ENCODE measurements at regions not wholly inside any gene's neighbourhood (a gene's known extent, or its start where the extent isn't known, plus 50 kb on each side); places are given as distances from the start of the nearest gene placed in this dataset.
"Not testable (repeated sequence)": the region's sequence is repeated elsewhere in the genome, so short reads cannot be mapped to it uniquely, and the experiment has no call there.

- not testable (repeated sequence) for H3K4me3 ChIP-seq (ENCODE audit: low read length); H3K27me3 ChIP-seq (ENCODE audit: control insufficient read depth, insufficient read depth, low read length); H3K9me3 ChIP-seq (ENCODE audit: control insufficient read depth, low read length); H3K4me1 ChIP-seq (ENCODE audit: control insufficient read depth, insufficient read depth, low read length); H3K9ac ChIP-seq (ENCODE audit: low read length); H3K36me3 ChIP-seq (ENCODE audit: control insufficient read depth, insufficient read depth, low read length)
Measured at GRCh38 chr10:30690948-30691638, 61.5 kb upstream of the LYZL2 start.

- Histone ChIP-seq H3K27me3 (ENCODE audit: control insufficient read depth, insufficient read depth, low read length) (peaks cover 14% of the 10 kb centered on the region), H3K9ac (ENCODE audit: low read length) (no peak overlapping the region), H3K4me3 (ENCODE audit: low read length) (no peak overlapping the region), H3K9me3 (ENCODE audit: control insufficient read depth, low read length) (no peaks in the 10 kb centered on the region), H3K36me3 (ENCODE audit: control insufficient read depth, insufficient read depth, low read length) (no peaks in the 10 kb centered on the region), H3K4me1 (ENCODE audit: control insufficient read depth, insufficient read depth, low read length) (no peaks in the 10 kb centered on the region)
Measured at GRCh38 chr10:30688456-30688855, 58.9 kb upstream of the LYZL2 start.

DNA sequence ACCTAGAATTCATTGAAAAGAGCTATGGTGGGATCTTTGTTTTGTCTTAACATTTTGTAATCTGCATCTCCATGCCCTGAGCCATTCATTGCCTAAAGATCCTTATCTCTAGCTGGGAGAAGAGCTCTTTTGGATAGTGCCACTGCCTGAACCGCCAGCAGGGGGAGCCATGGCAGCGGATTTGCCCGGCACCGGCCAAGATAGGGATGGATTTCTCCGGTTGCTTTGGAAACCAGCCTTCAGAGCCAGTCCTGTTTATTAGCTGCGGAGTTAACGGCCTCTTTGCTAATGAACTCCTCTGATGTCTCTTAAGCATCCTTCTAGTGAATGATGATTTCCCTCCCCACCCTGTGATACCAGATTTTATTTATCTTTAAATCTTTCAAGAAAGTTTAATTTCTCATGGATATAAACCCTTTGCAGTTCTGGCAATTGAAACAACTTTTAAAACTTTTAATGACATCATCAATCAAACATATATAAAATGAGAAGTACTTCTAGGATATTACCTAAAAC is 58.2 kb upstream of the LYZL2 start:
- Histone ChIP-seq H3K27me3 (ENCODE audit: control insufficient read depth, insufficient read depth, low read length) (peaks cover 14% of the 10 kb centered on the region), H3K36me3 (ENCODE audit: control insufficient read depth, insufficient read depth, low read length) (no peaks in the 10 kb centered on the region), H3K4me1 (ENCODE audit: control insufficient read depth, insufficient read depth, low read length) (no peaks in the 10 kb centered on the region), H3K9ac (ENCODE audit: low read length) (no peak overlapping the region), H3K9me3 (ENCODE audit: control insufficient read depth, low read length) (no peaks in the 10 kb centered on the region), H3K4me3 (ENCODE audit: low read length) (no peak overlapping the region)

DNA sequence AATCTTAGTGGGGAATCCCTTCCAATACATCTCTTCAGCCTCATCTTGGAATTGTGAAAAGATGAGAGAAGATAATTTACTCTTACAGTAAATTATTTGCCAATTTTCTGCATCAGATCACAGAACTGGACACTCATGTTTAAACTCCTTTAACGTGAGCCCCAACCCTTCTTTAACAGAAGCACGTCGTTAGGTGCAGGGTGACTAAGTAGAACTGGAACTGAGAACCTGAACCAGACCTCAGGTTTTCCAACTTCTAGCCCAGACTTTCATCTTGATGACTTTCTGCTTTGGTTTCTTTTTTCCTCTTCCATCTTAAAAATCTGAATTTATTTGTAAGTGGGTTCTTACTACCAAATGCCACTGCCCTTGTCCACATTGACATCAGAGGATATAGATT is 57.2 kb upstream of the LYZL2 start:
- no peaks in the 10 kb centered on the region for H3K4me1 ChIP-seq (ENCODE audit: control insufficient read depth, insufficient read depth, low read length)
- H3K9me3 ChIP-seq (ENCODE audit: control insufficient read depth, low read length): no peaks in the 10 kb centered on the region
- no peak overlapping the region for H3K4me3 ChIP-seq (ENCODE audit: low read length)

DNA sequence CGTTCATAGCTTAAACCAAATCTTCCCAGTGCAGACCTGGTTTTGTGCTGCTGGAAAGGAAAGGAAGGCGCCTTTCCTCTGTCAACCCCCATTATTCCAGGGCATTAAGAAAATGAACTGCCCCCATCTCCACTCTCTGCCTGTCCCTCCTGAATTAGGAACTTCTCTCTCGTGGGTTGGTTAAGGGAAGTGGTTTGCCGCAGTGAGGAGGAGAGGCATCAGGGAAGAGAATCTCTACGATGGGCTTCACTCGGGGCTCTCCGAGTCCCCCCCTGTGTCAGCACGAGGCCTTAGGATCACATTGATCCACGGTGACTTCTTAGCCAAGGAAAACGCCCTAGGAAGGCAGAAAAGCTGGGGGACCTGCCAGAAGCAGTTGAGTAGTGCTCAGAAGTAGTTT is 53.9 kb upstream of the LYZL2 start:
- Histone ChIP-seq H3K9ac (ENCODE audit: low read length) (no peak overlapping the region), H3K4me3 (ENCODE audit: low read length) (no peak overlapping the region), H3K27me3 (ENCODE audit: control insufficient read depth, insufficient read depth, low read length) (peaks cover 14% of the 10 kb centered on the region), H3K9me3 (ENCODE audit: control insufficient read depth, low read length) (no peaks in the 10 kb centered on the region), H3K4me1 (ENCODE audit: control insufficient read depth, insufficient read depth, low read length) (no peaks in the 10 kb centered on the region), H3K36me3 (ENCODE audit: control insufficient read depth, insufficient read depth, low read length) (no peaks in the 10 kb centered on the region)

More for the DNA sequence above, 57.2 kb upstream of the LYZL2 start:
- Histone ChIP-seq H3K9ac (ENCODE audit: low read length) (no peak overlapping the region), H3K36me3 (ENCODE audit: control insufficient read depth, insufficient read depth, low read length) (no peaks in the 10 kb centered on the region), H3K27me3 (ENCODE audit: control insufficient read depth, insufficient read depth, low read length) (peaks cover 14% of the 10 kb centered on the region)

DNA sequence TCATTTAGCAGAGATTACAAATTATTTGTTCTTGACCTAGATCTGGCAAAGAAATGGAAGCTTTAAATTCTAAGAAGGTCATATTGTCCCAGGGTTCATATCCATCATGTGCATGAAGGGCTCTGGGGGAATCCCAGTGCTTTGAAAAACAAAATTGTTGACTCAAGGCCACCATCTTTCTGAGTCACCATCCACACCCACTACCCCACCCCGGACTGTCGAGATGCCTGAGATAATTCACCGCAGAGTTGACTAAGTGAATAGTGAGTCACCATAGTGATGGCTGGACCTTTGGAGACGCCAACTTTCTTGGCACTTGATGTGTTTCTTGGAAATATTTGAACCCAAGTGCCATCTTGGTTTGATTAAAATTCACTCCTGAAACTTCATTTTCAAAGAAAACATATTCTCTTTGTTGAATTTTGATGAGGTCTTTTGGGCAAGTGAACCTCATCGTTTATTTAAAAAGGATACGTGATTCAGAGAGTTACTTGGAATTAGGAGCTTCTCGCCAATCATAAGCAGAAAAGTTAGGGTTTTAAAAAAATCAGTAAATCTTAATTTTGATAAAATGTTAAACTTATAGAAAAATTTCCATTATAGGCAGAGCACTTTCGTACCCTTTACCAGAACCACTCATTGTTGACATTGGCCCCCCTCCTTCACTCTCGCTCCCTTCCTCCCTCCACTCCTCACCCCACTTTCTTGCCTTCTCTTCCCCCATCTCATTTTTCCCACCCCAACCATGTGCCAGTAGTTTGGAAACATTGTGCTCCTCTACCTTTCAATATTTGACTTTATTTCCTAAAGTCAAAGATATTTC is 53.0 kb upstream of the LYZL2 start:
- not testable (repeated sequence) for H3K4me1 ChIP-seq (ENCODE audit: control insufficient read depth, insufficient read depth, low read length)

GRCh38 chr10:30680908-30681307 is 51.4 kb upstream of the LYZL2 start:
- Histone ChIP-seq H3K27me3 (ENCODE audit: control insufficient read depth, insufficient read depth, low read length) (peaks cover 8% of the 10 kb centered on the region), H3K4me1 (ENCODE audit: control insufficient read depth, insufficient read depth, low read length) (no peaks in the 10 kb centered on the region), H3K4me3 (ENCODE audit: low read length) (no peak overlapping the region)

More for the DNA sequence above, 53.0 kb upstream of the LYZL2 start:
- H3K9ac ChIP-seq (ENCODE audit: low read length); H3K36me3 ChIP-seq (ENCODE audit: control insufficient read depth, insufficient read depth, low read length); H3K4me3 ChIP-seq (ENCODE audit: low read length); H3K9me3 ChIP-seq (ENCODE audit: control insufficient read depth, low read length): not testable (repeated sequence)
- peaks cover 13% of the 10 kb centered on the region for H3K27me3 ChIP-seq (ENCODE audit: control insufficient read depth, insufficient read depth, low read length)

More at GRCh38 chr10:30680908-30681307, 51.4 kb upstream of the LYZL2 start:
- H3K9me3 ChIP-seq (ENCODE audit: control insufficient read depth, low read length): no peaks in the 10 kb centered on the region
- H3K36me3 ChIP-seq (ENCODE audit: control insufficient read depth, insufficient read depth, low read length): no peaks in the 10 kb centered on the region
- H3K9ac ChIP-seq (ENCODE audit: low read length): no peak overlapping the region

Measured in mucosa of stomach (tissue), 1 donor.